COR-L47 (cell line): ENCODE measurements at regions not wholly inside any gene's neighbourhood (a gene's known extent, or its start where the extent isn't known, plus 50 kb on each side); places are given as distances from the start of the nearest gene placed in this dataset.
A peak's percentile ranks its signal among the peaks of the same experiment; 100 is the strongest.
"Not testable (repeated sequence)": the region's sequence is repeated elsewhere in the genome, so short reads cannot be mapped to it uniquely, and the experiment has no call there.

Experiments used
- DNase-seq: peaks from one replicate; lab custom pipeline; 2025; lab: John Stamatoyannopoulos, UW

DNA sequence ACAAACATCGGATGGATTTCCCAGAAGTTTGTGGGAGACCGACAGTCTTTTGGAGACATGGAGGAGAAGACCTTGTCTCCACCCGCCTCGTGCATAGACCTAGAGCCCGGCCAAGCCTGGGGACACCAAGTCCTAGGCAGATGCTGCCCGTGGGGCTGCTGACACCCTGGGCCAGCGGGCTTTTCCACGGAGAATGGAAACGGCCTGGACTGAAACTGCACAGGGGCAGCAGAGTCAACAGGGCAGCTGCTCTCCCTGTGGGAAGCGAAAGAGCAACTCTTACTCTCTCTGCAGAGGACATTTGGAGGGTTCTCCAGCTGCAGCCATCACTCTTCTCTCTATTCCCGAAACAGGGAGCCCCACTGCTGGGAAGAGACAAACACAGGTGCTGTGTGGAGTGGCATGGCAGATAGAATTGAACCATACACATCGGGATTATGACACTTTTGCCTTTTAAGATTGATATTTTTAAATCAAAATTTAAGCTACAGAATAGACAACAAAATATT lies 401.2 kb downstream of the THBS2 start:
- DNase-seq, result no peak

DNA sequence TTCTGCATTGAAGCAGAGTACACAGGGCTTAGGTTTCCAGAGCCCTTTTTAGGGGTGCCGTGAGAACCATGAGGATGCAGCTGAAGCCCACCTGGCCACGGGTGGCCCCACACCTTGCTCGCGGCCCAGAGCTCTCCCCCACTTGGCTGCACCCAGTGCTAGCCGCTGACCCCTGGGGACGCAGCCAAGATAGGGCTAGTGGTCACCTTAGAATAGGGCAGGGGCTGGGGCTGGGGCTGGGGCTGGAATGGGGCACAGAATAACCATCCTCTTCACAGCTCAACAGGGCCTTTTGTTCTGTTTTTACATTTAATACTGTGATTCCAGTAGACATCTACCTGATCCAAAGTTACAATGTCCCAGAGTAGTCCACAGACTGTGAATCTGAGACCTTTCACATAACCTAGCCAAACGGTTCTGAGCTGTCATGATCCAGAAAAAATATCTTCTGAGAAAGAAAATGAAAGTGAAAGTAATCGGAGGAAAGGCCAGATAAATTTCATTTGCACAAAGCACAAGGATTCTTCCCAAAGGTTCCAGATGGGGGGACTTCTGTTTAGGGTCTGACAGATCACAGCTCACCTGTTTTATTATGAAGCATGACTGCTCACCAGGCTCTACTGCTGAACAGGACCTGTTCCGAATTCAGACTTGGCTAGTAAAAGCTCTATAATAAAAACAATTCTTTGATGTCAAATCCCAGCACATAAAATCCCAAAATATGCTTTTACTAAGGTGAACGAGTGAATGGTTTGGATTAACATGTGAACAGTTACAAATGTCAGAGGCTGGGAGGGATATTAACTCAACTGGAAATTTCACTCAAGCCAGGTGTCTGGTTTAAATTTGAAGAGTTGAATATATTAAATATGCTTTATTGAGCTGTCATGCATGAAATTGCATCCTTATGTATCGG lies 401.9 kb downstream of the THBS2 start:
- DNase-seq, result no peak

DNA sequence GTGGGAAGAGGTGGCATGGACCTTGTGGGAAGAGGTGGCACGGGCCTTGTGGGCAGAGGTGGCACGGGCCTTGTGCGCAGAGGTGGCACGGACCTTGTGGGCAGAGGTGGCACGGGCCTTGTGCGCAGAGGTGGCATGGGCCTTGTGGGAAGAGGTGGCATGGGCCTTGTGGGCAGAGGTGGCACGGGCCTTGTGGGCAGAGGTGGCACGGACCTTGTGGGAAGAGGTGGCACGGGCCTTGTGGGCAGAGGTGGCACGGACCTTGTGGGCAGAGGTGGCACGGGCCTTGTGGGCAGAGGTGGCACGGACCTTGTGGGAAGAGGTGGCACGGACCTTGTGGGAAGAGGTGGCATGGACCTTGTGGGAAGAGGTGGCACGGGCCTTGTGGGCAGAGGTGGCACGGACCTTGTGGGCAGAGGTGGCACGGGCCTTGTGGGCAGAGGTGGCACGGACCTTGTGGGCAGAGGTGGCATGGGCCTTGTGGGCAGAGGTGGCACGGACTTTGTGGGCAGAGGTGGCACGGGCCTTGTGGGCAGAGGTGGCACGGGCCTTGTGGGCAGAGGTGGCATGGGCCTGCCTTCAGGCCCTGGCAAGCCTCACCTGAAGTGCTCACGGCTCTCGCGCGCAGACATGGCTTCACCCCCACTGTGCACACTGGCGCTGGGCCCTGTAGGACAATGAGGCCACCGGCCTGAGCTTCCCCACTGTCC lies 403.5 kb downstream of the THBS2 start:
- DNase-seq, result not testable (repeated sequence)

DNA sequence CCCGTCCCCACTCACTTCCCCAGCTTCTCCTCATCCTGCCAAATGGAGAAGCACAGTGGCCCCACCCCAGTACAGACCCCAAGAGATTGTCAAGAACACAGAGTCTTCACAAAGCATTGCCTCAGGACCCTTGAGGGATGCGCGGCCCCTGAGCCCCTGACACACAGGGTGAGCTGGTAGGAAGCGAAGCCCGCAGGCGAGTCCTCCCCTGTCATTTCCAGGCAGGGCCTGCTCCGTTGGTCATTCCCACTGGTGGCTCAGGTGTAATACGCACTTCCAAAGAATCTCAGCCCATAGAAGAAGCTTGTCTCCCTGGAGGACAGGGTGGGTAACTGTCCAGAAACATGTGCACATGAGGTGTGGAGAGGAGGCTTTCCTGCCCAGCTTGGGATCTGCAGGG lies 404.2 kb downstream of the THBS2 start:
- DNase-seq, result no peak

DNA sequence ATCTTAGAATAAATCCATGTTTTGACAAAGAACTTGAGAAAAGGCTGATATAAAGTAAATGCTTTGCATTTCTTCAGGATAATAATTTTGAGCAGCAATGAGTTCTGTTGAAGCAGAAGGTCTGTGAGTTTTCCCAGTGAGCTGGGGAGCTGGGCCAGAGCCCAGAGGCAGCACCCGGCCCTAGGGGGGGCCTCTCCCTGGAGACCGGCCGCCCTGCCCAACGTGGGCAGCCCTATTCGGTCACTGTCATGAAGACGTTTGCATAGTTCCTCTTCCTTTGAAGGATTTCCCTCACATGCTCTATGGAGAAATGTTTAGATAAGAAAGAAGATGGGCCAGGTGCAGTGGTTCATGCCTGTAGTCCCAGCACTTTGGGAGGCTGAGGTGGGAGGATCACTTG lies 404.8 kb downstream of the THBS2 start:
- no peak for DNase-seq

DNA sequence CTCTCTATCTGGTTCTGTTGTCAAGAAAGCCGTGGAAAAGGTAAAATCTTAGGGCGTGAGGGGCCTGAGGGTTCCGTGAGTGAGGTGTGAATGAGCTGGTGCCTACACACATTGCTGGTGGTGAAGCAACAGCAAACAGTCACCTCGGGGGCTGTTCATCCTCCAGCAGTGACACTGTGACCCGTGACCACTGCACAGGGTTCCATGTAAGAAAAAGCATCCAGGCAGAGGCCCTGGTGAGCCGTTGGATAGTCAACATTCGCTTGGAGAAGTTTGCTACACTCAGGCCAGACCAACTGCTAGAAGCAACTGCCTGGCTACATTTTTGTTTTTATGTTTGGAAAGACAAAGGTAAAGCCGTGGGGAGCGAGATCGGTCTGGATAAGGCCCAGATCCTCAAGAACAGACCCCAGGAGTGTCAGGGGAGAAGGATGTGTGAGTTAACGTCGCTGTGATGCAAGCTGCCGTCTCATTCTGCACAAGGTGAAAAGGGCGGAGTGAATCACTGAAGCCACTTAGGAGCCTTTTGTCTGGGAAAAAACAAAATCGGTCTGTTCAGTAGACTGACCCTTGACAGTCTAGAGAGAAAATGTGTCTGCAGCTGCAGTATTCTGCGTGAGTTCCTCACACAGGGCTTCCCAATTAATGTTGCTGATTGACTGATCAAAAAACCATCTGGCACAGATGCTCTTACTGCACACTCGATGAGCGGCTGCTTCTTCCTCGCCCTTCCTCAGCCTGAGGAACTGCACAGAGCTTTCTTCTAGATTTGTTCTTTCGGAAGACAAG lies 404.0 kb downstream of the SMOC2 start:
- DNase-seq, result no peak

DNA sequence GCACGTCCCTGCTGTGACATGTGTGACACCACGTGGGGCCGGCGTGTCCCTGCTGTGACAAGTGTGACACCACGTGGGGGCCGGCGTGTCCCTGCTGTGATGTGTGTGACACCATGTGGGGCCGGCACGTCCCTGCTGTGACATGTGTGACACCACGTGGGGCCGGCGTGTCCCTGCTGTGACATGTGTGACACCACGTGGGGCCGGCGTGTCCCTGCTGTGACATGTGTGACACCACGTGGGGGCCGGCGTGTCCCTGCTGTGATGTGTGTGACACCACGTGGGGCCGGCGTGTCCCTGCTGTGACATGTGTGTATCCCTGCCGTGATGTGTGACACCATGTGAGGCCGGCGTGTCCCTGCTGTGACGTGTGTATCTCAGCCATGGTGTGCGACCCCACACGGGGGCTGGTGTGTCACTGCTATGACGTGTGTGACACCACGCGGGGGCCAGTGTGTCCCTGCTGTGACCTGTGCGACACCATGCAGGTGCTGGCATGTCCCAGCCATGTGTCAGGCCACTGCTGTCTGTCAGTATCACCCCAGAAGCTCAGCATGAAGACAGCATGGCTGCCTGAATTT lies 401.7 kb downstream of the SMOC2 start:
- not testable (repeated sequence) for DNase-seq

DNA sequence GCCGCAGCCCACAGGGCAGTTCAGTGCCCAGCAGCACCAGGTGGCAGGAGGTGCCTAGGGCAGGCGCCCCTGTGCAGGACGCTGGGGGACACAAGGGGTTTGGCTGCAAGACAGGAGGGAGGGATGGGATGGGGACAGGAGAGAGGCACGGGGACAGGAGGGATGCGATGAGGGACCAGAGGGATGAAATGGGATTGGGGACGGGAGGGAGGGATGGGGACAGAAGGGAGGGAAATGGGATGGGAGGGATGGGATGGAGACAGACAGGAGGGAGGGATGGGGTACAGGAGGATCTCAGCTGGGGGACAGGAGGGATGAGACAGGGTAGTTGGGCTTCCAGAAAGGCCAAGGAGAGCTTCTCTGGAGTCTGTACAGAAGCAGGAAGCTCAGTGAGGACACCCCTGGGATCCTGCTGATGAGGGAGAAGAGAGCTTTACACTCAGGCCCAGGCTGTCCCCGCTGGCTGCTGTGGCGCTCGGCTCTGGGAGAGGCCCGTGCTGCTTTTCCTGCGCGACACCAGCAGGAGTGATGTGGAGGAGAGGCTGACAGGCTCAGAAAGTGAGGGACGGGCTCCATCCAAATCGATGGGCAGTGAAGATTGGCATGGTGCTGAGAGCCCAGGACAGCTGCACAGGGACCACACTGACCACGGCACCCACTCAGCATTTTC lies 400.8 kb downstream of the SMOC2 start:
- no peak for DNase-seq

DNA sequence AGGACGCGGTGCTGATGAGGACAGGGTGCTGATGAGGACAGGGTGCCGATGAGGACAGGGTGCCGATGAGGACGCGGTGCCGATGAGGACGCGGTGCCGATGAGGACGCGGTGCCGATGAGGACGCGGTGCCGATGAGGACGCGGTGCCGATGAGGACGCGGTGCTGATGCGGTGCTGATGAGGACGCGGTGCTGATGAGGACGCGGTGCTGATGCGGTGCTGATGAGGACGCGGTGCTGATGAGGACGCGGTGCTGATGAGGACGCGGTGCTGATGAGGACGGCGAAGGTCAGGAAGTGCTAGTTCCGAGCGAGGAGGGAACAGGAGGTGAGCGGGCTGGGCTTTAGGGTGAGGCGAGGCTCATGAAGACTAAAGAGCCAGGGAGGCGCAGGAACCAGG lies 399.9 kb downstream of the SMOC2 start:
- DNase-seq, result not testable (repeated sequence)

DNA sequence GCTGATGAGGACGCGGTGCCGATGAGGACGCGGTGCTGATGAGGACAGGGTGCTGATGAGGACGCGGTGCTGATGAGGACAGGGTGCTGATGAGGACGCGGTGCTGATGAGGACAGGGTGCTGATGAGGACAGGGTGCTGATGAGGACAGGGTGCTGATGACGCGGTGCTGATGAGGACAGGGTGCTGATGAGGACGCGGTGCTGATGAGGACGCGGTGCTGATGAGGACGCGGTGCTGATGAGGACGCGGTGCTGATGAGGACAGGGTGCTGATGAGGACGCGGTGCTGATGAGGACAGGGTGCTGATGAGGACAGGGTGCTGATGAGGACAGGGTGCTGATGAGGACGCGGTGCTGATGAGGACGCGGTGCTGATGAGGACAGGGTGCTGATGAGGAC lies 399.3 kb downstream of the SMOC2 start:
- DNase-seq, result not testable (repeated sequence)

DNA sequence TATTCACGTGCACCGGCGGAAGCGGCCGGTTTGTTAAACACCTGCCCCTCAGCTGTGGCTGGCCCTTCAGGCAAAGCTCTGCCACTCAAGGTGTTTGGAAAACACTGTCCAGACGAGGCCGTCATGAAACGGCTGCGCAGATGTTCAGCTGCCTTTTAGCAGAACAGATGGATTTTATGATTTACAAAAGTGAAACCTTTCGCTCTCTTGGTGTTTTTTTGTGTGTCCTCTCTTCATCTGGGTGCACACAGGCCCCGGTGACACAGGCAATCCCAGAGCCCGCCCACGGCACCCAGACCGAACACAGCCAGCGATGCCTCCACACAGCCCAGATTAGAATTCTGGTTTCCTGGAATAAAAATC lies 397.0 kb downstream of the SMOC2 start:
- no peak for DNase-seq

DNA sequence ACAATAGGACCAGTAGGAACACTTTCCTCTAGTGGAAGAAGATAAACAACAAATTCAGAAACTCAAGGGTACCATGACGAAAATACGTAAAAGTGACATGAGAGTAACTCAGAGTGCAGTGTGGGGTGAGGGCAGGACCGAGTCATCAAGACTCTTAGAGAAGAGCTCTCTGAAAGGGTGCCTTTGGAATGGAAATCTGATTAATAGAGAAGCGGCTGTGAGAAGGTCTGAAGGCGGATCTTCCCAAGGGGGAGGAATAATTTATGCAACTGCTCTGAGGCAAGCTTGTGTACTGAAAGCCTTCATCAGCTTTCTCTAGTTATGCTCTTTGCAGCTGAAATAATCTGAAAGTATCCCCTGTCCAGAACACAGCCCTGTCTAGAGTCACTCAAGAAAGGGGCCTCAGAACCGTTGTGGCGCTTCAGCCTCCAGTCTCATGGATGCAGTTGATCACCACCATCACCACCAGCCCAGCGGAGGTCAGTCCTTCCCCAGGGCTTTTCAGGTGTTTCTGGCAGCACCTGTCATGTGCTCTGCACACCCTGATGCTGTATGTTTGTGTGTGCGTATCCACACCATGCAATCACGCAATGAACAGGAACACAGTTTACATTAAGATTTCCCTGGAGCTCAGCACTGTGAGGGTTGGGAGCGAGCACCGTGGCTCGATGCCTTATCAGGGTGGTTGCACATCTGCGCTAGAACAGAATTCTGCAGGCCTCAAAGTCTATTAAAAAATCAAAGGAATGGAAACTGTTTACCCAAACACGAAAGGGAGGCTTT lies 396.5 kb downstream of the SMOC2 start:
- no peak for DNase-seq

DNA sequence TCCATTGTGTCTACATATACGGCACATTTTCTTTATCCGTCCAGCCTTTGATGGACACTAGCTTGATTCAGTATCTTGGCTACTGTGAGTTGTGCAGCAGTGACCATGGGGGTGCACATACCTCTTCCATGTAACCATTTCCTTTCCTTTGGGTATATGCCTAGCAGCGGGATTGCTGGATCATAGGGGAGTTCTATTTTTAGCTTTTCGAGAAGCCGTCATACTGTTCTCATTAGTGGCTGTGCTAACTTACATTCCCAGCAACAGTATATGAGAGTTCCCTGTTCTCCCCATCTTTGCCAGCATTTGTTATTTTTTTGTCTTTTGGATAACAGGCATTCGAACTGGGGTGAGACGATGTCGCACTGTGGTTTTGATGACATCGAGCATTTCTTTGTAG lies 395.0 kb downstream of the SMOC2 start:
- DNase-seq, result no peak

DNA sequence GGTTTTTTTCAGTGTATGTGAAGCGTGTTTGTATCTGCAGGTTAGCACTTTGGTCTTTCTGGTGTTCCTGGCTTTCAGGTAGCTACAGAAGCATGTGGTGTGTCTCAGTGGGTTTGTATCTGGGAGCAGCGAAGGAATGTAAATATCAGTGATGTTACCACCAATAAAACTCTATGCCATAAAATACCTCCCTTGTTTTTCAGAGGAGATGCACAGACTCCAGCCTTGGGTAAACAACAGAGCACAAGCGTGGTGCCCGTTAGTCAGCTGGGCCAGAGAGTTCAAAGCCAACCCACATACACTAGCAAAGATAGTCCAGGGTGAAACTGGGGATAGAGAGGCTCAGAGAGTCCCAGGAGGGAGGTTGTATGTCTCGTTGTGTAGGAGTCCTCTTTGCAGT lies 393.8 kb downstream of the SMOC2 start:
- no peak for DNase-seq

DNA sequence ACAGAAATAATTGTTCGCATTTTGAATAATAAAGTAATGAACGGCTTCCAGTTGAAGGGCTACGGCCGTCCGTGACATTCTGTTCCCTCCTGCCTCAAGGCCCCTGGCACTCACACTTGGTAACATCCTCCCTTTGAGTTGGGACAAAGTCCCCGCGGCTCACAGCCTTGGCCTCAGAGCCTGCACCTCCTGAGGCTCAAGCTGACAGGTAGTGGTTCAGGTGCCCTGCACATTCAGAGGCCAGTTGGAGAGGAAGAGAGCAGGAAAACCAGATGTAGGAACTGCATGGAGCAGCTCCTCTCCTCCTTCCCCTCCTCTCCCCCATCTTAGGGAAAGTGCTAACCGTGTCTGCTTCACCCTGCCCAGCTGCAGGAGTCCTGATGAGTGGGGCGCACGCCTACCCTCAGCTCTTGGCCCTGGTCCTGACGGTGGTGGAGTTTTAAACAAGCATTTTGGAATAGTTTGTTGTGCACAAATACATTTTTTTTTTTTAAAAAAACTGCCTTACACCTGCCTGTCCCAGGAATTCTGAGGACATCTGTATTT lies 393.1 kb downstream of the SMOC2 start:
- no peak for DNase-seq

DNA sequence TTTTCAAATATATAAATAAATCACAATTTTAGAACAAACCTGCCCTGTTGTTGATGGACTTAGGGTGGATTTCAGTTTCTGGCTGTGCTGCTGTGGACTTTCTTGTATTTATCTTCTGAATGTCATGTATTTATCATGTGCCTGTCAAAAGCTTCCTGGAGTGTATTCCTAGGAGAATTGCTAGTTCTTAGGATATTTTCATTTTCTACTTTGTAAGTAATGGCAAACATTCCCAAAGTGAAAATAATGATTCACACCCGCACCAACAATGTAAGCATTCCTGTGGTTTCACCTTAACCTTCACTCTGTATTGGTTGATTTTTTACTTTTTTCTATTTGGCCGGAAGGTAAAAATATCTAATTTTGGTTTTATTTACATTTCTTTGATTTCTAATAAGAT lies 387.8 kb downstream of the SMOC2 start:
- no peak for DNase-seq

DNA sequence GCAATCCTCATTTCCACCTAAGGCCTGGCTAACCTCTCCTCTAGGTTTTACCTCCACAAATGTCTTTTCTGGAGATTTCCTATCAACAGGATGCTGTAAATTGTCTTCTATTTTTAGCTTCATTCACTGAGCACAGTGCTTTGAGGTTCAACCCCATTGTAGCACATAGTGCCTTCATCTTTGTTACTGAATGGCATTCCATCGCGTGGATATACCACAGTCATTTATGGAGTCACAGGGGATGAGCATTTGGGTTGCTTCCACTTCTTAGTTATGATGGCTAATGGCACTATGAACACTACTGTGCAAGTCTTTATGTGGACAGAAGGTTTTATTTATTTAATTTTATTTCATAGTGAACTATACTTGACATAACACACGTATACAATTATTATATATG lies 387.1 kb downstream of the SMOC2 start:
- DNase-seq, result no peak

DNA sequence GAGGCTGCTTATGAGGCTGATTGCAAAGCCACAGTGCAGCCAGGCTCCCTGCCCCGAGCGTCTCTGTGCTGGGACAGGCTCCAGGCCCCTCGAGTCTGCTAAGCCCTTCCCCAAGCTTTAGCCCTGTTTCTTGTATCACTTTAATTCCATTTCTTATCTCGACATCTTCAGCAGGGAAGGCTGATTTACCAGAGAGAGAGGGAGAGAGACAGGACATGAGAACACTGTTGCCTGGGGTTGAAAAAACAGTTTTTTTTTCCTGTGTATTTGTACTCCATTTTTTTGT lies 386.5 kb downstream of the SMOC2 start:
- no peak for DNase-seq

DNA sequence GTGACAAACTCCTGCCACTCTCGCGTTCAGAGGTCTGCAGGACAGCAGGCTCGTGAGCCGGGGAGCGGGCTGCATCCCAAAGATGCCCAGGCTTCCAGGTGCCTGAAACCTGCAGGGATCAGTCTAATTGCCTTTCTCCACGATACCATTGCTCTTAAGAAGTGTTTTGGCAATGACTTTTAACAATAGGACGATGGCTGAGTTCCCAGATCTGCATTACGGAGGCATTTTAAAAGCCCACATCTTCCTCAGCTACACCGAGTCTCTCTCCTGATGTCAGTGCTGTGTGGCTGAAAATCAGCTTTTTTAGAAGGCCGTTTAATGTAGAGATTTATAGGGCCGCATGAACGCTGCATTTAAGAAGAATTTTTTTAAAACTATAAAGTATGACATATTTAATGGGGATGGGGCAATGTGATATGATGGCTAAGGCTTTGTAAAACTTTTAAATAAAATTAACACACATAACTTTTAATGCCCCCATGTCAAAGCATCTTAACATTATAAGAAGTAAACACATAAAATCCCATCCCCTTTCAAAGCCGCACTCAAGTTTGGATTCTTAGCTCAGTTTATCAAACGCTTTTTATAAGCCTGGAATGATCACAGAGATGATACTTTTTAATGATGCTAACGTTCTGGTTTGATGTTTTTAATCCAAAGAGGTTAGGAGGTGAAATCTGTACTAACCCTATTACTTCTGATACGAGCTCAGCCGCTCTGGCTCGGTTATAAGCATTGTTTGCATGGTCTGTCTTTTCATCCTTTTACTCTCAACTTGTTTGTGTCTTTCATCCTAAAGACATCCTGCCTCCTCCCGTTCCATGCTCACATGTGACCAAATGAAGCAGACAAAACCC lies 386.0 kb downstream of the SMOC2 start:
- DNase-seq, result peak; percentile 49

DNA sequence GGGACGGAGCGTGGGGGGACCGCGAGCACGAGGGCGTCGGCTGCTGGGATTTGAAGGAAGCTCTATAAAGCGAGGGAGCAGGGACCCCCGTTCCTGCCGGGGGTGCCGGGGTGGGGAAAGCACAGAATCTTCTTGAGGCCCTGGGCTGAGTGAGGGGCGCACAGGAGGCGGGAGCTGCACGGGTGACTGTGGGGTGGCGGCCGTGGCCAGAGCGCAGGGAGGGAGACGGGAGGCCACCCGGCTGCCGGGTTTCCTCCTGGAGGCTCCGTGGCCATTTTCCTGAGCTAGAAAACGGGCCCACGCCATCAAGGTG lies 385.1 kb downstream of the SMOC2 start:
- DNase-seq, result no peak
